KMS-11 (cell line): ENCODE measurements at regions not wholly inside any gene's neighbourhood (a gene's known extent, or its start where the extent isn't known, plus 50 kb on each side); places are given as distances from the start of the nearest gene placed in this dataset.

Source experiments
- H2AFZ ChIP-seq: fragments of 200-600 bp; sonication (generic); 2 replicates; pipeline ENCODE4 v1.6.1; 2016; ENCODE audit warnings: antibody characterized with exemption, mixed run types, low read depth
- H3K27ac ChIP-seq: fragments of 200-600 bp; sonication (generic); 2 replicates; pipeline ENCODE4 v1.6.1; 2016; ENCODE audit warnings: mild to moderate bottlenecking, mixed run types
- H3K27me3 ChIP-seq: fragments of 200-600 bp; sonication (generic); 2 replicates; pipeline ENCODE4 v1.6.1; 2017; ENCODE audit warnings: mild to moderate bottlenecking, low read depth, mixed run types, moderate library complexity; ENCODE audit not compliant: insufficient read depth
- H3K36me3 ChIP-seq: fragments of 200-600 bp; sonication (generic); 2 replicates; pipeline ENCODE4 v1.6.1; 2017; ENCODE audit warnings: mild to moderate bottlenecking, mixed run types; ENCODE audit not compliant: insufficient read depth
- H3K4me1 ChIP-seq: fragments of 200-600 bp; sonication (generic); 2 replicates; pipeline ENCODE4 v1.6.1; 2016; ENCODE audit warnings: mild to moderate bottlenecking, low read depth, mixed run types; ENCODE audit not compliant: poor library complexity, severe bottlenecking
- H3K4me2 ChIP-seq: fragments of 200-600 bp; sonication (generic); 2 replicates; pipeline ENCODE4 v1.7.0; 2016; ENCODE audit warnings: mild to moderate bottlenecking, mixed run types
- H3K4me3 ChIP-seq: fragments of 200-600 bp; sonication (generic); IDR thresholded peaks from 2 replicates; pipeline ENCODE4 v1.6.1; 2017; ENCODE audit warnings: low read depth, low read length, mixed read lengths; ENCODE audit not compliant: insufficient read depth
- H3K79me2 ChIP-seq: fragments of 200-600 bp; sonication (generic); 2 replicates; pipeline ENCODE4 v1.6.1; 2016; ENCODE audit warnings: low read depth, mixed run types; ENCODE audit not compliant: insufficient read depth
- H3K9ac ChIP-seq: fragments of 200-600 bp; sonication (generic); 2 replicates; pipeline ENCODE4 v1.6.1; 2016; ENCODE audit warnings: mild to moderate bottlenecking, mixed run types
- H4K20me1 ChIP-seq: fragments of 200-600 bp; sonication (generic); 2 replicates; pipeline ENCODE4 v1.6.1; 2016; ENCODE audit warnings: mild to moderate bottlenecking, mixed run types; ENCODE audit not compliant: insufficient read depth
- TF ChIP-seq, protein P1 (sequence below): fragments of 200-600 bp; sonication (generic); conservative IDR thresholded peaks from 2 replicates; pipeline ENCODE4 v1.6.1; 2017; ENCODE audit warnings: low read depth, mild to moderate bottlenecking, antibody characterized with exemption, low read length, moderate library complexity, mixed read lengths

DNA sequence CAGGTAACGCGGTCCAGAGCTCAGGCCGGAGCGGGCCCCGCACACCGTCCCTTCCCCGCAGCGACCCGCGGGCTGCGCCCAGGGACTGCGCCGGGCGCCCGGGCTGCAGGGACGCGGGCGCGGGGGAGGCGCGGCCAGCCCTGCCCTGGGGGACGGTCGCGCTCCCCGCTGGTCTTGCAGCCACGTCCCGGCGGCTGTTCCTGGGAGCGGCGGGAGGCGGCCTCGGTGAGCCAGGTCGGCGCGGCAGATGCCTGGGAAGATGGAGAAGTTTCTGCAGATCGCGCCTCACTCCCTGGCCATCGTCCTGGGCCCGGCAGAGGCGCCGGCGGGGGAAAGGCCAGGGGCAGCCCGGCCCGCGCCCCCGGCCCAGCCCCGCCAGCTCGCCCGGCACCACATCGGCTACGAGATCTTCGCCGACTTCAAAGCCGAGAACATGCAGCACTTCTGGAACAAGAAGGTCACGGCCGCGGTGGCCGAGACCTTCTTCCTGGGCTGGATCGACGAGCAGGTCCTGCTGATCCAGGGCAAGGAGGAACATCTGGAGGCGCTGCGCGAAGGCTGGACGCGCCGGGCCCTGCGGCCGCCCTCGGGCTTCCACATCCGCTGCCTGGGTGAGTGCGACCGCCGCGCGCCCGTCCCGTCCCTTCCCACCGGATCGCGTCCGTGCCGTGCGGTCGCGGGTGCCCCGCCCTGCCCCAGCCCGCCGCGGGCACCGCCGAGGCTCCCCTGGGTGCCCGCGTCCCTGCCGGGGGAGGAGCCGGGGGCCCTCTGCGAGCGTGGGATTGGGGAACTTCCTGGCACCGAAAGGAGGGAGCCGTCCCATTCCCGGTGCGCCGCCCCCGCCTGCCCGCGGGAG is 107.4 kb upstream of the STOX2 start:
- Histone ChIP-seq H3K79me2 (no peaks in the 10 kb centered on the region), H3K36me3 (no peaks in the 10 kb centered on the region), H2AFZ (no peak overlapping the region), H3K4me3 (no peak overlapping the region), H3K27ac (no peak overlapping the region), H3K9ac (no peak overlapping the region), H4K20me1 (no peaks in the 10 kb centered on the region), H3K4me2 (no peak overlapping the region), H3K27me3 (no peaks in the 10 kb centered on the region), H3K4me1 (no peaks in the 10 kb centered on the region)
- TF ChIP-seq, protein P1, sequence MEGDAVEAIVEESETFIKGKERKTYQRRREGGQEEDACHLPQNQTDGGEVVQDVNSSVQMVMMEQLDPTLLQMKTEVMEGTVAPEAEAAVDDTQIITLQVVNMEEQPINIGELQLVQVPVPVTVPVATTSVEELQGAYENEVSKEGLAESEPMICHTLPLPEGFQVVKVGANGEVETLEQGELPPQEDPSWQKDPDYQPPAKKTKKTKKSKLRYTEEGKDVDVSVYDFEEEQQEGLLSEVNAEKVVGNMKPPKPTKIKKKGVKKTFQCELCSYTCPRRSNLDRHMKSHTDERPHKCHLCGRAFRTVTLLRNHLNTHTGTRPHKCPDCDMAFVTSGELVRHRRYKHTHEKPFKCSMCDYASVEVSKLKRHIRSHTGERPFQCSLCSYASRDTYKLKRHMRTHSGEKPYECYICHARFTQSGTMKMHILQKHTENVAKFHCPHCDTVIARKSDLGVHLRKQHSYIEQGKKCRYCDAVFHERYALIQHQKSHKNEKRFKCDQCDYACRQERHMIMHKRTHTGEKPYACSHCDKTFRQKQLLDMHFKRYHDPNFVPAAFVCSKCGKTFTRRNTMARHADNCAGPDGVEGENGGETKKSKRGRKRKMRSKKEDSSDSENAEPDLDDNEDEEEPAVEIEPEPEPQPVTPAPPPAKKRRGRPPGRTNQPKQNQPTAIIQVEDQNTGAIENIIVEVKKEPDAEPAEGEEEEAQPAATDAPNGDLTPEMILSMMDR: no peak

- no peak overlapping the region for H2AFZ ChIP-seq
- no peak overlapping the region for H3K9ac ChIP-seq
- no peaks in the 10 kb centered on the region for H3K36me3 ChIP-seq
- TF ChIP-seq, protein P1: no peak
- H3K4me3 ChIP-seq: no peak overlapping the region
- no peaks in the 10 kb centered on the region for H3K4me1 ChIP-seq
- no peaks in the 10 kb centered on the region for H3K27me3 ChIP-seq
- H3K4me2 ChIP-seq: no peak overlapping the region
- H3K27ac ChIP-seq: no peak overlapping the region
- H4K20me1 ChIP-seq: no peaks in the 10 kb centered on the region
- H3K79me2 ChIP-seq: no peaks in the 10 kb centered on the region
Measured at GRCh38 chr4:183798301-183799253, 106.5 kb upstream of the STOX2 start.

- H3K4me2 ChIP-seq: no peak overlapping the region
- TF ChIP-seq, protein P1: no peak
- no peaks in the 10 kb centered on the region for H4K20me1 ChIP-seq
- no peaks in the 10 kb centered on the region for H3K36me3 ChIP-seq
- H3K4me1 ChIP-seq: no peaks in the 10 kb centered on the region
- no peaks in the 10 kb centered on the region for H3K79me2 ChIP-seq
- no peak overlapping the region for H3K9ac ChIP-seq
- no peaks in the 10 kb centered on the region for H3K27me3 ChIP-seq
- H2AFZ ChIP-seq: no peak overlapping the region
- no peak overlapping the region for H3K4me3 ChIP-seq
- H3K27ac ChIP-seq: no peak overlapping the region
Measured at GRCh38 chr4:183801457-183802165, 103.5 kb upstream of the STOX2 start.

- Histone ChIP-seq H3K4me3 (no peak overlapping the region), H3K27me3 (no peaks in the 10 kb centered on the region), H3K36me3 (no peaks in the 10 kb centered on the region), H4K20me1 (no peaks in the 10 kb centered on the region), H3K4me2 (no peak overlapping the region), H3K4me1 (no peaks in the 10 kb centered on the region), H3K79me2 (no peaks in the 10 kb centered on the region), H3K9ac (no peak overlapping the region), H2AFZ (no peak overlapping the region), H3K27ac (no peak overlapping the region)
- TF ChIP-seq, protein P1: no peak
Measured at GRCh38 chr4:183806341-183806740, 98.8 kb upstream of the STOX2 start.
